GM12878 (cell line): ENCODE measurements at regions not wholly inside any gene's neighbourhood (a gene's known extent, or its start where the extent isn't known, plus 50 kb on each side); places are given as distances from the start of the nearest gene placed in this dataset.

Source experiments
- ATAC-seq: fragments of 200-7000 bp; cut with Tn5 transposase; 3 replicates; pipeline ENCODE4 v1.9.1; 2020; ENCODE audit warnings: mild to moderate bottlenecking, moderate library complexity
- BruUV-seq: library from RNA; stranded (reverse); fragments of 400-500 nt; replicated peaks from 2 replicates; lab custom pipeline; 2021; lab: Mats Ljungman, UMichigan
- CTCF ChIA-PET: fragments of 300-600 bp; sonication (Branson Sonifier 250); formaldehyde crosslinking; extraction: SDS; loops from one replicate; lab custom pipeline; 2021; ENCODE audit warnings: inconsistent platforms; lab: Yijun Ruan, JAX
- POLR2A ChIA-PET: fragments of 350-600 bp; formaldehyde crosslinking; extraction: SDS; loops from one replicate; lab custom pipeline; 2021; ENCODE audit warnings: inconsistent platforms; lab: Charles Lee
- RAD21 ChIA-PET: fragments of 300-600 bp; sonication (Branson Sonifier 250); formaldehyde crosslinking; loops from one replicate; lab custom pipeline; 2023; ENCODE audit warnings: antibody characterized with exemption; ENCODE audit not compliant: unreplicated experiment; lab: Charles Lee
- SMC1A ChIA-PET: fragments of 300-600 bp; sonication (Branson Sonifier 250); formaldehyde crosslinking; loops from one replicate; lab custom pipeline; 2023; ENCODE audit not compliant: unreplicated experiment, uncharacterized antibody; lab: Charles Lee
- DNase-seq: peaks from one replicate; pipeline ENCODE4 v3.0.0-alpha.2; 2011; ENCODE audit warnings: low read depth, low spot score
- FAIRE-seq: peaks from 3 replicates; lab custom pipeline; 2011; peaks lifted over from hg19 to GRCh38; lab: Jason Lieb, UNC
- H2AFZ ChIP-seq: 2 replicates; pipeline ENCODE4 v1.6.0; 2011; ENCODE audit warnings: low read depth, low read length, control low read depth; ENCODE audit not compliant: control insufficient read depth
- H3K27ac ChIP-seq: 2 replicates; pipeline ENCODE4 v1.5.1; 2011; ENCODE audit warnings: control low read depth; ENCODE audit not compliant: control insufficient read depth, insufficient read depth
- H3K27me3 ChIP-seq, 2 experiments: replicated peaks in 1 of 2; 2 replicates each; pipeline versions ENCODE4 v1.6.0 to v1.6.1; 2011; ENCODE audit warnings: low read length in 1 of 2; ENCODE audit not compliant: control insufficient read depth in 2 of 2, insufficient read depth in 2 of 2
- H3K36me3 ChIP-seq, 2 experiments: 2 replicates each; pipeline ENCODE4 v1.5.1; 2011; ENCODE audit warnings: low read length in 1 of 2; ENCODE audit not compliant: control insufficient read depth in 2 of 2, insufficient read depth in 2 of 2
- H3K4me1 ChIP-seq: 2 replicates; pipeline ENCODE4 v1.6.1; 2011; ENCODE audit warnings: mild to moderate bottlenecking, low read length, moderate library complexity, mixed read lengths; ENCODE audit not compliant: control insufficient read depth, insufficient read depth
- H3K4me2 ChIP-seq: 2 replicates; pipeline ENCODE4 v1.6.0; 2011; ENCODE audit warnings: control low read depth; ENCODE audit not compliant: control insufficient read depth, insufficient read depth
- H3K4me3 ChIP-seq: fragments of 200-600 bp; sonication (generic); 2 replicates; pipeline ENCODE4 v1.5.1; 2016
- H3K79me2 ChIP-seq: 2 replicates; pipeline ENCODE4 v1.6.0; 2011; ENCODE audit warnings: low read length; ENCODE audit not compliant: control insufficient read depth, insufficient read depth
- H3K9ac ChIP-seq: 2 replicates; pipeline ENCODE4 v1.8.0; 2011; ENCODE audit warnings: low read length, control low read depth, mixed read lengths; ENCODE audit not compliant: control insufficient read depth, insufficient read depth
- H3K9me3 ChIP-seq: replicated peaks from 3 replicates; pipeline ENCODE4 v1.5.1; 2011; ENCODE audit warnings: mild to moderate bottlenecking, low read length; ENCODE audit not compliant: control insufficient read depth, insufficient read depth
- H4K20me1 ChIP-seq: 2 replicates; pipeline ENCODE4 v1.6.0; 2011; ENCODE audit not compliant: control insufficient read depth, insufficient read depth
- BCL3 ChIP-seq: IDR thresholded peaks from 2 replicates; pipeline ENCODE4 v1.6.1; 2011; ENCODE audit warnings: borderline replicate concordance, low read depth, mild to moderate bottlenecking, moderate library complexity, low read length; ENCODE audit not compliant: insufficient read depth, poor library complexity, severe bottlenecking
- ESRRA ChIP-seq: IDR thresholded peaks from 2 replicates; pipeline ENCODE4 v1.6.1; 2012; ENCODE audit warnings: mild to moderate bottlenecking, low read length, improper control_type of control experiment
- FOXM1 ChIP-seq: IDR thresholded peaks from 2 replicates; pipeline ENCODE4 v1.6.1; 2012; ENCODE audit warnings: low read depth, mild to moderate bottlenecking, inconsistent platforms, low read length, moderate library complexity
- MEF2A ChIP-seq: IDR thresholded peaks from 2 replicates; pipeline ENCODE4 v1.6.1; 2011; ENCODE audit warnings: low read depth, mild to moderate bottlenecking, low read length, moderate library complexity; ENCODE audit not compliant: insufficient read depth
- MYB ChIP-seq: fragments of 150-350 bp; IDR thresholded peaks from 2 replicates; pipeline ENCODE4 v1.6.1; 2014; ENCODE audit warnings: mild to moderate bottlenecking, low read depth, low read length, borderline replicate concordance
- NR2C1 ChIP-seq: fragments of 450-650 bp; IDR thresholded peaks from 2 replicates; pipeline ENCODE4 v1.6.1; 2017; ENCODE audit warnings: antibody characterized with exemption, mild to moderate bottlenecking, moderate library complexity
- PML ChIP-seq: IDR thresholded peaks from 2 replicates; pipeline ENCODE4 v1.6.1; 2012; ENCODE audit warnings: low read length, inconsistent platforms
- RUNX3 ChIP-seq: IDR thresholded peaks from 2 replicates; pipeline ENCODE4 v1.6.1; 2012; ENCODE audit warnings: low read length, inconsistent platforms
- SMAD1 ChIP-seq: fragments of 450-650 bp; IDR thresholded peaks from 2 replicates; pipeline ENCODE4 v1.6.1; 2018; ENCODE audit warnings: mild to moderate bottlenecking, low read depth; ENCODE audit not compliant: partially characterized antibody
- SREBF2 ChIP-seq: IDR thresholded peaks from 2 replicates; pipeline ENCODE4 v1.6.1; 2012; ENCODE audit warnings: mild to moderate bottlenecking, low read length
- STAT3 ChIP-seq: IDR thresholded peaks from 2 replicates; pipeline ENCODE4 v1.6.1; 2011; ENCODE audit warnings: low read depth, low read length, improper control_type of control experiment
- TCF3 ChIP-seq: IDR thresholded peaks from 2 replicates; pipeline ENCODE4 v1.6.1; 2012; ENCODE audit warnings: low read depth, mild to moderate bottlenecking, low read length, borderline replicate concordance; ENCODE audit not compliant: insufficient read depth
- TCF7 ChIP-seq: IDR thresholded peaks from 2 replicates; pipeline ENCODE4 v1.6.1; 2014; ENCODE audit warnings: antibody characterized with exemption, borderline replicate concordance
- USF2 ChIP-seq: IDR thresholded peaks from 2 replicates; pipeline ENCODE4 v1.6.1; 2011; ENCODE audit warnings: low read depth, low read length, improper control_type of control experiment, borderline replicate concordance
- WRNIP1 ChIP-seq: IDR thresholded peaks from 2 replicates; pipeline ENCODE4 v1.6.1; 2011; ENCODE audit warnings: low read depth, low read length, improper control_type of control experiment, borderline replicate concordance
- ZBTB4 ChIP-seq: fragments of 450-650 bp; formaldehyde crosslinking; IDR thresholded peaks from 2 replicates; pipeline ENCODE4 v1.4.0; 2022; ENCODE audit warnings: mild to moderate bottlenecking, moderate library complexity
- ZNF622 ChIP-seq: fragments of 450-650 bp; IDR thresholded peaks from 2 replicates; pipeline ENCODE4 v1.6.1; 2017; ENCODE audit warnings: mild to moderate bottlenecking, inconsistent platforms
- WGBS: methylation state at CpG from one replicate; pipeline ENCODE4 v1.1.6; 2016; ENCODE audit warnings: low lambda C conversion rate; ENCODE audit not compliant: insufficient replicate concordance, insufficient coverage; ENCODE audit errors: missing lambda C conversion rate; 5-methylcytosine and 5-hydroxymethylcytosine counted together
- in situ Hi-C: fragments of 300-500 bp; cut with MboI; formaldehyde crosslinking; loops from 9 replicates; pipeline ENCODE4 v1.14.3; 2018; ENCODE audit warnings: mixed read lengths
- intact Hi-C: fragments of 100-400 bp; cut with micrococcal nuclease; formaldehyde crosslinking; loops from one replicate; pipeline ENCODE4 v1.14.2; 2022; ENCODE audit not compliant: unreplicated experiment
- TF ChIP-seq, protein P1 (sequence below): IDR thresholded peaks from 2 replicates; pipeline ENCODE4 v1.6.1; 2011; ENCODE audit warnings: borderline replicate concordance, low read depth, mild to moderate bottlenecking, moderate library complexity, mixed read lengths, low read length; ENCODE audit not compliant: insufficient read depth; ENCODE audit errors: extremely low read length

GRCh38 chr17:22300177-22300576, 607.9 kb downstream of the KCNJ18 start:
- no peak overlapping the region for H3K4me2 ChIP-seq
- no peaks in the 10 kb centered on the region for H3K27me3 ChIP-seq
- H4K20me1 ChIP-seq: no peaks in the 10 kb centered on the region
- no peaks in the 10 kb centered on the region for H3K79me2 ChIP-seq
- no peaks in the 10 kb centered on the region for H3K36me3 ChIP-seq
- ChIA-PET SMC1A (no interaction called here), POLR2A (no interaction called here), RAD21 (no interaction called here), CTCF (no interaction called here)
- ATAC-seq (no peak), FAIRE-seq (no peak), DNase-seq (no peak)
- no peak overlapping the region for H3K27ac ChIP-seq
- H3K9me3 ChIP-seq: no peaks in the 10 kb centered on the region; the same call in 2 of the 3 replicates
- no peak overlapping the region for H2AFZ ChIP-seq
- 59% methylated on average over 11 of the region's 11 CpGs for WGBS
- H3K4me1 ChIP-seq: no peaks in the 10 kb centered on the region
- no TSS peak for BruUV-seq
- intact Hi-C loops (no loop called here), in situ Hi-C loops (loop anchor here (10.0 to 25.0 kb wide), 4 partner anchors 187 to 1005 kb away; no protein-coding TSS in a partner anchor)
- TF ChIP-seq WRNIP1: no peak
- TF ChIP-seq SMAD1: no peak
- no peak for TF ChIP-seq SREBF2
- TF ChIP-seq FOXM1: no peak
- TF ChIP-seq PML: no peak
- TF ChIP-seq TCF7: no peak
- TF ChIP-seq, protein P1, sequence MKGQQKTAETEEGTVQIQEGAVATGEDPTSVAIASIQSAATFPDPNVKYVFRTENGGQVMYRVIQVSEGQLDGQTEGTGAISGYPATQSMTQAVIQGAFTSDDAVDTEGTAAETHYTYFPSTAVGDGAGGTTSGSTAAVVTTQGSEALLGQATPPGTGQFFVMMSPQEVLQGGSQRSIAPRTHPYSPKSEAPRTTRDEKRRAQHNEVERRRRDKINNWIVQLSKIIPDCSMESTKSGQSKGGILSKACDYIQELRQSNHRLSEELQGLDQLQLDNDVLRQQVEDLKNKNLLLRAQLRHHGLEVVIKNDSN: no peak
- no peak for TF ChIP-seq BCL3
- no peak for TF ChIP-seq TCF3
- TF ChIP-seq ZBTB4 (CRISPR knock-in tag): no peak
- TF ChIP-seq NR2C1: no peak
- TF ChIP-seq ESRRA: no peak
- TF ChIP-seq MYB: no peak
- TF ChIP-seq ZNF622: no peak
- TF ChIP-seq STAT3: no peak
- TF ChIP-seq USF2: no peak
- no peak for TF ChIP-seq RUNX3
- TF ChIP-seq MEF2A: no peak
- H3K4me3 ChIP-seq: no peak overlapping the region
- no peak overlapping the region for H3K9ac ChIP-seq
